ENCODE measurements at regions not wholly inside any gene's neighbourhood (a gene's known extent, or its start where the extent isn't known, plus 50 kb on each side); places are given as distances from the start of the nearest gene placed in this dataset.

- Histone ChIP-seq H3K27me3 (ENCODE audit: insufficient read depth, low read depth, severe bottlenecking) (peaks cover 69% of the 10 kb centered on the region), H3K4me3 (ENCODE audit: low read depth, low read length) (no peak overlapping the region), H3K36me3 (no peaks in the 10 kb centered on the region), H3K27ac (no peak overlapping the region), H3K9me3 (ENCODE audit: severe bottlenecking) (no peaks in the 10 kb centered on the region)
- peak; percentile 78 for DNase-seq
- TF ChIP-seq, protein P1, sequence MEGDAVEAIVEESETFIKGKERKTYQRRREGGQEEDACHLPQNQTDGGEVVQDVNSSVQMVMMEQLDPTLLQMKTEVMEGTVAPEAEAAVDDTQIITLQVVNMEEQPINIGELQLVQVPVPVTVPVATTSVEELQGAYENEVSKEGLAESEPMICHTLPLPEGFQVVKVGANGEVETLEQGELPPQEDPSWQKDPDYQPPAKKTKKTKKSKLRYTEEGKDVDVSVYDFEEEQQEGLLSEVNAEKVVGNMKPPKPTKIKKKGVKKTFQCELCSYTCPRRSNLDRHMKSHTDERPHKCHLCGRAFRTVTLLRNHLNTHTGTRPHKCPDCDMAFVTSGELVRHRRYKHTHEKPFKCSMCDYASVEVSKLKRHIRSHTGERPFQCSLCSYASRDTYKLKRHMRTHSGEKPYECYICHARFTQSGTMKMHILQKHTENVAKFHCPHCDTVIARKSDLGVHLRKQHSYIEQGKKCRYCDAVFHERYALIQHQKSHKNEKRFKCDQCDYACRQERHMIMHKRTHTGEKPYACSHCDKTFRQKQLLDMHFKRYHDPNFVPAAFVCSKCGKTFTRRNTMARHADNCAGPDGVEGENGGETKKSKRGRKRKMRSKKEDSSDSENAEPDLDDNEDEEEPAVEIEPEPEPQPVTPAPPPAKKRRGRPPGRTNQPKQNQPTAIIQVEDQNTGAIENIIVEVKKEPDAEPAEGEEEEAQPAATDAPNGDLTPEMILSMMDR (IDR thresholded peaks at IDR 0.05; ENCODE audit: low read depth, low read length), result no peak
These were observed 300.8 kb downstream of the EFNB2 start for GRCh38 chr13:106234636-106235035.

DNA sequence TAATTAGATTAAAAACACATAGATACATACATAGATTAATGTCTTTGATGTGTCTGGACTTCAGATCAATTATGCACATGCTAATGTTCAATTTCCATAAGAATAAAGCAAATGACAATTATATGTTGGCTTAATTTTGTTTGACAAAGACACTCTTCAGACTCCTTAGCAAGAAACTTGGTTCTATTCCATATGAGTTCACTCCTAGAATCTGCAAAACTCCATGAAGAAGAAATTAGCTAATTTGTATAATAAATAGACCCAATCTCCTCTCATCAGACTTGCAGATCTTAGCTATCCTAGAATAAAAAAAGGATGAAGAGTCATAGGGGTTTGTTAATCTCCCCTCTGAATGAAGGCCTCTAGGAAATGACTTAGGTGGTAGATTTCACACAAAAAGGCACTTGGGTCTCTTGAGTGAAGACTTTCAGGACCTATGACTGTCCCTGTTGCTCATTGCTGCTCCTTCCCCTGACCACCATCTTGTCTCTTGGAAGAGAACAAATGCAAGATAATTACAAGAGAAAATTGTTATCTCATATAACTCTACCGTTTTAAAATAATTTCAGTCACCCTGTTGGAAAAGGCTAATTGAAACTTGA, 302.2 kb downstream of the EFNB2 start:
- no peaks in the 10 kb centered on the region for H3K9me3 ChIP-seq (ENCODE audit: severe bottlenecking)
- H3K27ac ChIP-seq, result no peak overlapping the region
- H3K36me3 ChIP-seq, result no peaks in the 10 kb centered on the region
- DNase-seq, result no peak
- no peak overlapping the region for H3K4me3 ChIP-seq (ENCODE audit: low read depth, low read length)
- TF ChIP-seq, protein P1 (IDR thresholded peaks at IDR 0.05; ENCODE audit: low read depth, low read length), result no peak
- H3K27me3 ChIP-seq (ENCODE audit: insufficient read depth, low read depth, severe bottlenecking), result peaks cover 68% of the 10 kb centered on the region

DNA sequence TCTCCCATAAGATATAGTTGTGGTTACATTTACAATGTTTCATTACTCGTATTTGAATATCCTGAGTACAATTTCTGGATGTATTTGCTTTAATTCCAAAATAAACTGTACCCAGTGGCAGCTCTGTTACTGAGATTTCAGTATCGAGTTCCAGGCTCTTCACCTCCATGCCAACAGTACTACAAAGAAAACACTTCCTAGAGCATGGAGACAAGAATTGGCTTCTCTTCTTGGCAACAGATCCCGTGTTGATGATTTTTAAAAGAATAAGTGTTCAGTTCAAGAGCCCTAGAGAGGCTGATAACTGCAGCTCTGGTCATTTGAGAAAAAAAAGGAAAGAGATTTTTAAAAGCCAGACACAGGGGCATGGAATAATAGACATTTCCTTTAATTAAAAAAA, 302.8 kb downstream of the EFNB2 start:
- Histone ChIP-seq H3K9me3 (ENCODE audit: severe bottlenecking) (no peaks in the 10 kb centered on the region), H3K36me3 (no peaks in the 10 kb centered on the region), H3K27me3 (ENCODE audit: insufficient read depth, low read depth, severe bottlenecking) (peaks cover 63% of the 10 kb centered on the region), H3K4me3 (ENCODE audit: low read depth, low read length) (no peak overlapping the region), H3K27ac (no peak overlapping the region)
- TF ChIP-seq, protein P1 (IDR thresholded peaks at IDR 0.05; ENCODE audit: low read depth, low read length), result no peak
- DNase-seq, result no peak

DNA sequence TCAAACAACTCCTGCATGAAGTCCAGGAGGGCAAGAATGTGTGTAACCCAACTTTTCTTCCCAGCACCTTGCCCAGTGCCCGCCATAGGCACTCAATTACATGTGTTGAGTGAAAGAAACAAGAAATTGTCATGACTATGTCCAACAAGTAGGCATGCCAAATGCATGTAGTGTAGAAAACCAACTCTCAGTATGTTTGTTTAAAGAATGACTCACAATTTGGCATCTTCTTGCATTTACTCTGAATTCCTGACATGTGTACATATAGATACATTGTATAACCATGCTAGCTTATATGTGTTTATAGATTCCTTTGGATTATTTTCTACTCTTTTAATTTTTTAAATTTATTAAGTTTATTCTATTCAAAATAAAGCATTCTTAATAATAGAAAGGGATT, 305.0 kb downstream of the EFNB2 start:
- Histone ChIP-seq H3K9me3 (ENCODE audit: severe bottlenecking) (no peaks in the 10 kb centered on the region), H3K27ac (no peak overlapping the region), H3K4me3 (ENCODE audit: low read depth, low read length) (no peak overlapping the region), H3K36me3 (no peaks in the 10 kb centered on the region), H3K27me3 (ENCODE audit: insufficient read depth, low read depth, severe bottlenecking) (peaks cover 41% of the 10 kb centered on the region)
- DNase-seq, result no peak
- TF ChIP-seq, protein P1 (IDR thresholded peaks at IDR 0.05; ENCODE audit: low read depth, low read length), result no peak

- Histone ChIP-seq H3K27ac (no peak overlapping the region), H3K27me3 (ENCODE audit: insufficient read depth, low read depth, severe bottlenecking) (peaks cover 3% of the 10 kb centered on the region), H3K36me3 (no peaks in the 10 kb centered on the region), H3K4me3 (ENCODE audit: low read depth, low read length) (no peak overlapping the region), H3K9me3 (ENCODE audit: severe bottlenecking) (no peaks in the 10 kb centered on the region)
- TF ChIP-seq, protein P1 (IDR thresholded peaks at IDR 0.05; ENCODE audit: low read depth, low read length), result no peak
- DNase-seq, result no peak
These were observed 310.3 kb downstream of the EFNB2 start for GRCh38 chr13:106225126-106225525.

- H3K4me3 ChIP-seq (ENCODE audit: low read depth, low read length), result no peak overlapping the region
- TF ChIP-seq, protein P1 (IDR thresholded peaks at IDR 0.05; ENCODE audit: low read depth, low read length), result no peak
- no peaks in the 10 kb centered on the region for H3K27me3 ChIP-seq (ENCODE audit: insufficient read depth, low read depth, severe bottlenecking)
- no peaks in the 10 kb centered on the region for H3K36me3 ChIP-seq
- no peak for DNase-seq
- H3K27ac ChIP-seq, result no peak overlapping the region
- no peaks in the 10 kb centered on the region for H3K9me3 ChIP-seq (ENCODE audit: severe bottlenecking)
These were observed 315.3 kb downstream of the EFNB2 start for GRCh38 chr13:106220211-106220610.
